ENCODE measurements at regions not wholly inside any gene's neighbourhood (a gene's known extent, or its start where the extent isn't known, plus 50 kb on each side); places are given as distances from the start of the nearest gene placed in this dataset.
"Not testable (repeated sequence)": the region's sequence is repeated elsewhere in the genome, so short reads cannot be mapped to it uniquely, and the experiment has no call there.

GRCh38 chr3:162569314-162569713, 1072.7 kb downstream of the OTOL1 start:
- H3K36me3 ChIP-seq (replicated peaks in 1 of 2; ENCODE audit: insufficient read depth in 1 of 2, low read depth in 2 of 2), result no peaks in the 10 kb centered on the region
- ATAC-seq (no peak), DNase-seq (no peak)
- H3K4me1 ChIP-seq, result no peaks in the 10 kb centered on the region
- H3K27ac ChIP-seq, result no peak overlapping the region
- TF ChIP-seq CTCF (IDR thresholded peaks at IDR 0.05), result no peak
- TF ChIP-seq POLR2A (IDR thresholded peaks at IDR 0.05), result no peak
- intact Hi-C loops (cut with DNase I), result no loop called here
- H3K9me3 ChIP-seq, result no peaks in the 10 kb centered on the region
- H3K4me3 ChIP-seq, result no peak overlapping the region
- 6 to 23% methylated on average over 3 of the region's 3 CpGs for WGBS, 2 donors
- H3K27me3 ChIP-seq, result no peaks in the 10 kb centered on the region

- Histone ChIP-seq H3K27me3 (no peaks in the 10 kb centered on the region), H3K9me3 (no peaks in the 10 kb centered on the region), H3K36me3 (replicated peaks in 1 of 2; ENCODE audit: insufficient read depth in 1 of 2, low read depth in 2 of 2) (no peaks in the 10 kb centered on the region), H3K4me3 (no peak overlapping the region), H3K27ac (no peak overlapping the region), H3K4me1 (no peaks in the 10 kb centered on the region)
- DNase-seq (no peak), ATAC-seq (no peak)
- TF ChIP-seq POLR2A (IDR thresholded peaks at IDR 0.05) (no peak), CTCF (IDR thresholded peaks at IDR 0.05) (no peak)
- intact Hi-C loops (cut with DNase I), result no loop called here
These were observed 1088.4 kb downstream of the OTOL1 start for GRCh38 chr3:162584986-162585385.

GRCh38 chr3:162586591-162586990, 1090.0 kb downstream of the OTOL1 start:
- TF ChIP-seq POLR2A (IDR thresholded peaks at IDR 0.05) (no peak), CTCF (IDR thresholded peaks at IDR 0.05) (no peak)
- 37 to 45% methylated on average over 4 of the region's 4 CpGs for WGBS, 2 donors
- no peak for DNase-seq
- H3K9me3 ChIP-seq, result no peaks in the 10 kb centered on the region
- H3K27ac ChIP-seq, result no peak overlapping the region
- intact Hi-C loops (cut with DNase I), result no loop called here
- H3K4me1 ChIP-seq, result no peaks in the 10 kb centered on the region
- no peak for ATAC-seq
- H3K36me3 ChIP-seq (replicated peaks in 1 of 2; ENCODE audit: insufficient read depth in 1 of 2, low read depth in 2 of 2), result no peaks in the 10 kb centered on the region
- H3K27me3 ChIP-seq, result no peaks in the 10 kb centered on the region
- no peak overlapping the region for H3K4me3 ChIP-seq

- no peak for TF ChIP-seq POLR2A (IDR thresholded peaks at IDR 0.05)
- no peak for TF ChIP-seq CTCF (IDR thresholded peaks at IDR 0.05)
- no peak overlapping the region for H3K27ac ChIP-seq
- DNase-seq (no peak), ATAC-seq (no peak)
- 10 to 21% methylated on average over 1 of the region's 1 CpG for WGBS, 2 donors
- intact Hi-C loops (cut with DNase I), result no loop called here
- H3K4me3 ChIP-seq, result no peak overlapping the region
- no peaks in the 10 kb centered on the region for H3K9me3 ChIP-seq
- no peaks in the 10 kb centered on the region for H3K4me1 ChIP-seq
- no peaks in the 10 kb centered on the region for H3K27me3 ChIP-seq
- H3K36me3 ChIP-seq (replicated peaks in 1 of 2; ENCODE audit: insufficient read depth in 1 of 2, low read depth in 2 of 2), result no peaks in the 10 kb centered on the region
These were observed 1100.6 kb downstream of the OTOL1 start for GRCh38 chr3:162597226-162597625.

GRCh38 chr3:162598500-162598899, 1101.9 kb downstream of the OTOL1 start:
- DNase-seq; ATAC-seq; H3K36me3 ChIP-seq (replicated peaks in 1 of 2; ENCODE audit: insufficient read depth in 1 of 2, low read depth in 2 of 2); H3K4me3 ChIP-seq; intact Hi-C loops (cut with DNase I); H3K4me1 ChIP-seq; H3K9me3 ChIP-seq; H3K27me3 ChIP-seq; H3K27ac ChIP-seq: not testable (repeated sequence)
- 35 to 42% methylated on average over 4 of the region's 4 CpGs for WGBS, 2 donors

- H3K9me3 ChIP-seq; H3K36me3 ChIP-seq (replicated peaks in 1 of 2; ENCODE audit: insufficient read depth in 1 of 2, low read depth in 2 of 2); H3K4me3 ChIP-seq; H3K27me3 ChIP-seq; intact Hi-C loops (cut with DNase I); H3K27ac ChIP-seq; DNase-seq; H3K4me1 ChIP-seq; ATAC-seq: not testable (repeated sequence)
- 84 to 90% methylated on average over 8 to 26 of the region's 27 CpGs for WGBS, 2 donors
These were observed 1103.1 kb downstream of the OTOL1 start for GRCh38 chr3:162599742-162600141.

Measured in body of pancreas (tissue), 4 donors.